GM23248 (cell line): ENCODE measurements at regions not wholly inside any gene's neighbourhood (a gene's known extent, or its start where the extent isn't known, plus 50 kb on each side); places are given as distances from the start of the nearest gene placed in this dataset.
"Not testable (repeated sequence)": the region's sequence is repeated elsewhere in the genome, so short reads cannot be mapped to it uniquely, and the experiment has no call there.

Source experiments
- DNase-seq: peaks from one replicate; pipeline ENCODE4 v3.0.0-alpha.2; 2015
- H2AFZ ChIP-seq: fragments of 200-600 bp; sonication (generic); 2 replicates; pipeline ENCODE4 v1.6.1; 2016; ENCODE audit warnings: antibody characterized with exemption
- H3F3A ChIP-seq: fragments of 200-600 bp; sonication (generic); 2 replicates; pipeline ENCODE4 v1.6.1; 2016; ENCODE audit warnings: mild to moderate bottlenecking, antibody characterized with exemption, mixed run types; ENCODE audit not compliant: insufficient read depth
- H3K27ac ChIP-seq: fragments of 200-600 bp; sonication (generic); 2 replicates; pipeline ENCODE4 v1.5.1; 2016; ENCODE audit warnings: mild to moderate bottlenecking
- H3K27me3 ChIP-seq: fragments of 200-600 bp; sonication (generic); replicated peaks from 2 replicates; pipeline ENCODE4 v1.6.1; 2016; ENCODE audit warnings: mild to moderate bottlenecking; ENCODE audit not compliant: insufficient read depth
- H3K36me3 ChIP-seq: fragments of 200-600 bp; sonication (generic); 2 replicates; pipeline ENCODE4 v1.6.1; 2016; ENCODE audit warnings: low read depth, mild to moderate bottlenecking
- H3K4me1 ChIP-seq: fragments of 200-600 bp; sonication (generic); 2 replicates; pipeline ENCODE4 v1.6.1; 2016; ENCODE audit warnings: mild to moderate bottlenecking; ENCODE audit not compliant: insufficient read depth
- H3K4me2 ChIP-seq: fragments of 200-600 bp; sonication (generic); one replicate; pipeline ENCODE4 v1.6.1; 2016; ENCODE audit warnings: mild to moderate bottlenecking; ENCODE audit not compliant: unreplicated experiment
- H3K4me3 ChIP-seq: fragments of 200-600 bp; sonication (generic); 2 replicates; pipeline ENCODE4 v1.5.1; 2016; ENCODE audit warnings: mild to moderate bottlenecking
- H3K79me2 ChIP-seq: fragments of 200-600 bp; sonication (generic); 2 replicates; pipeline ENCODE4 v1.6.1; 2016; ENCODE audit warnings: mild to moderate bottlenecking; ENCODE audit not compliant: insufficient read depth
- H3K9ac ChIP-seq: fragments of 200-600 bp; sonication (generic); 2 replicates; pipeline ENCODE4 v1.6.1; 2016; ENCODE audit warnings: mild to moderate bottlenecking
- H3K9me2 ChIP-seq: fragments of 200-600 bp; sonication (generic); 2 replicates; pipeline ENCODE4 v1.6.1; 2016; ENCODE audit warnings: mixed run types, mild to moderate bottlenecking, moderate library complexity; ENCODE audit not compliant: insufficient read depth
- H3K9me3 ChIP-seq: fragments of 200-600 bp; sonication (generic); one replicate; pipeline ENCODE4 v1.6.1; 2017; ENCODE audit warnings: low read depth
- H4K20me1 ChIP-seq: fragments of 200-600 bp; sonication (generic); 2 replicates; pipeline ENCODE4 v1.6.0; 2016; ENCODE audit not compliant: insufficient read depth
- WGBS, 2 experiments: methylation state at CpG; one replicate each; pipeline ENCODE4 v1.1.6; 2015 to 2017; ENCODE audit warnings: low lambda C conversion rate in 2 of 2, low coverage in 1 of 2; ENCODE audit errors: missing lambda C conversion rate in 2 of 2; 5-methylcytosine and 5-hydroxymethylcytosine counted together
- in situ Hi-C: fragments of 300-500 bp; cut with MboI; formaldehyde crosslinking; loops from 2 replicates; pipeline ENCODE4 v1.15.0; 2020

DNA sequence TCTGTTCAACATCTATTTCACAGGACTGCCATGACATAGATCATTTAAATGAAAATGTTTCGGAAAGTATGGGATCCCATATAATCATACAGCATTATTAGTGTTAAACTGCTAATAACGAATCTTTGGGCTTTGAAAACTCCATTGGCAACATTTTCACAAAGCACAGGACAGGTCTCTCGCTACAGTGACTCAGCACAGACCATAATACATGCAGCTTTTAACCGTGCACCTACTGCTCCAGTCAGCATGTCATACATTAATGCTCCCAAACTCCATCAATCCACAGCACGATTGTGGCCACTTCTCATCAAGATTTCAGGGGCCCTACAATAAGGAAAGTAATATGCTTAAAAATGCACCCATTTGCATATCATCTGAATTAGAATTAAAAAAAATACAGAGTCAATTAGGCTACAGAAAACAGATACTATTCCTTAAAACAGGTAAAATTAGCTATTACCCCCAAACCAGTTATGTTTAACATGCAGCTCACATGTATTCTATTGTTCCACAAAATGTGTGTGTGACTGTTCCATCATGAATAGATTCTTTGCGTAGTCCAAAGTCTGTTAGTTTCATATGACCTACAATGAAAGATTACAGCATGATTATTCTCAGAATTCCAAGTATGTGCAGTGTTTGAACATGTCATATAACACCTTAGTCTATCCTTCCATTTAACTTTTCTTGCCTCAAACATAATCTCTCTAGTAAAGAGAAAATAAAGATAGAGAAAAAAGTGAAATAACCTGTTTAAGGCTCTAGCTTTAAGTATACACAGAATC lies 141.6 kb upstream of the EFCAB3 start:
- H3F3A ChIP-seq, DNase-seq, H3K9me3 ChIP-seq, in situ Hi-C loops, H3K9me2 ChIP-seq, H3K4me1 ChIP-seq, H4K20me1 ChIP-seq, H3K27ac ChIP-seq, H3K79me2 ChIP-seq, H3K4me2 ChIP-seq, H3K36me3 ChIP-seq, H2AFZ ChIP-seq, H3K4me3 ChIP-seq, H3K9ac ChIP-seq: not testable (repeated sequence)
- peaks cover 15% of the 10 kb centered on the region for H3K27me3 ChIP-seq
- 30% methylated on average over 6 of the region's 6 CpGs for WGBS, 2 experiments

DNA sequence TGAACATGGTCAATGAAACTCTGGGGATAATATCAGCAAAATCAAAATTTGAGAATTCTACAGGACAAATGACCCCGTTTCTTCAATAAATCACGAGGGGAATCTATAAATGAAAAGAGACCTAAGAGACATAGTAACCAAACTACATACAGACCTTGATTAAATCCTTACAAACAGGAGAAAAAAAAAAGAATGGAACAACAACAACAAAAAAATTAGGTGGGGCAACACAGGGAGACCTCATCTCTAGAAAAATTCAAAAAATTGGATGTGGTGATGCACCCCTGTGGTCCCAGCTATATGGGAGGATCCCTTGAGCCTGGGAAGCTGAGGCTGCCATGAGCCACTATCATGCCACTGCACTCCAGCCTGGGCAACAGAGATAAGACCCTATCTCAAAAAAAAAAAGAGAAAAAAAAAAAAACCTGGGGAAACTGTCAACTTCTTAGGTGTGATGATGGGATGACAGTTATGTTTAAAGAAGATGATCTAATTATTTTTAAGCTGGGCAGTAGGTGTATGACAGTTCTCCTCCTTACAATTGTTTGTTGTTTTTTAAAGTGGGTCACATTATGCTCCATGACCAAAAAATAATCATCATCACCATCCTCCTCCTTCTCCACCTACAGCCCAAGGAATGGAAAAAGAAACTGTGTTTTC lies 146.4 kb upstream of the EFCAB3 start:
- H3F3A ChIP-seq, H3K36me3 ChIP-seq, H3K79me2 ChIP-seq, H3K4me1 ChIP-seq, H3K9me2 ChIP-seq, H3K4me2 ChIP-seq, H3K27me3 ChIP-seq, H3K4me3 ChIP-seq, in situ Hi-C loops, DNase-seq, H4K20me1 ChIP-seq, H3K27ac ChIP-seq, H3K9ac ChIP-seq, H2AFZ ChIP-seq, H3K9me3 ChIP-seq: not testable (repeated sequence)
- WGBS, 2 experiments: 30 to 31% methylated on average over 2 of the region's 2 CpGs

DNA sequence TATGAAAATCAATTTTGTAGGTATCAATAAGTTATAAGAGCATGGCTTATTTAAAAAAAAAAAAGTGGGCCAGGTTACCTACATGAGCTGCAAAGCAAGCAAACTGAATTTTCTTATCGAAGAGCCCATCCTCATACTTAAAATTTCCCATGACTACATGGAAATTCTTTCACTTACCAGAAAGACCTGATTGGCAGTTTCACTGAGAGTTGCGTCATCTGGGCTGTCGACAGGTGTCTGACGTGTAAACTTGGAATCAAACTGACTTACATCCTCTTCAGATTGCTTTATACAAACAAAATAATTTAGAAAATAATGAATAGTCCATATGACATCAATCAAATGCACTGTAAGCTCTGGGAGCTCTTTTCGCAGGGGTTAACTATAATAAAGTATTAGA lies 149.1 kb upstream of the EFCAB3 start:
- H3K36me3 ChIP-seq, H3K9me2 ChIP-seq, H2AFZ ChIP-seq, H3K4me1 ChIP-seq, H4K20me1 ChIP-seq, in situ Hi-C loops, H3K4me2 ChIP-seq, DNase-seq, H3K79me2 ChIP-seq, H3K4me3 ChIP-seq, H3K9me3 ChIP-seq, H3K27me3 ChIP-seq, H3K27ac ChIP-seq, H3F3A ChIP-seq, H3K9ac ChIP-seq: not testable (repeated sequence)
- 53 to 60% methylated on average over 4 to 5 of the region's 5 CpGs for WGBS, 2 experiments

DNA sequence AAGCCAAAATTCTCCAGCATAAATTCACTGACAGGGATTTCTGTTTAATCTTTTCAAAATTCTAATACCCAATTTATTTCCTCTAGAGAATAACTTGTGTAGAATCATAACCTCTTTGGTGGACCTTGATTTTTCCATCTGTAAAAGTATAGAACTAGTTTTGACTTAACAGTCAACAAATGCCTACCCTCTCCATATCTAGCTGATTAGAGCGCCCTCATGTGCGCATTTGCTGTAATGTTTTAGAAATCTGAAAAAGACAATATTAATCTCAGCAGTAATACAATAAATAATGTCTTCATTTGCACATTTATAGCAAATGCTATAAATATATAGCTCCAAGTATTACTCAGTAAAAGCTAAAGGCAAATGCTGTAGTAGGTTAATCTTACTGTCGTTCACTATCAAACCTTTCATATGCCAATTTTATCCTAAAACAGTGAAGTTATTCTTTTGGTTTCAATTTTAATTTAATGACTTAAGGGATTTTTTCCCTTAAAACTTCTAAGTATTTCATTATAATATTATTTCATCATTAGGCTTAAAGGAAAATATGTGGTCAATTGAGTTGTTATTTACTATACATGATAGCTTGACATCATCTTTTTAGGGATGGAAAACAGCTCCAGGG lies 153.6 kb upstream of the EFCAB3 start:
- H4K20me1 ChIP-seq, H3F3A ChIP-seq, H3K36me3 ChIP-seq, H2AFZ ChIP-seq, H3K9me3 ChIP-seq, H3K9ac ChIP-seq, in situ Hi-C loops, H3K9me2 ChIP-seq, H3K27ac ChIP-seq, H3K4me1 ChIP-seq, H3K27me3 ChIP-seq, H3K4me3 ChIP-seq, H3K4me2 ChIP-seq, H3K79me2 ChIP-seq: not testable (repeated sequence)
- DNase-seq: peak; percentile 1
- 0 to 4% methylated on average over 3 of the region's 3 CpGs for WGBS, 2 experiments

DNA sequence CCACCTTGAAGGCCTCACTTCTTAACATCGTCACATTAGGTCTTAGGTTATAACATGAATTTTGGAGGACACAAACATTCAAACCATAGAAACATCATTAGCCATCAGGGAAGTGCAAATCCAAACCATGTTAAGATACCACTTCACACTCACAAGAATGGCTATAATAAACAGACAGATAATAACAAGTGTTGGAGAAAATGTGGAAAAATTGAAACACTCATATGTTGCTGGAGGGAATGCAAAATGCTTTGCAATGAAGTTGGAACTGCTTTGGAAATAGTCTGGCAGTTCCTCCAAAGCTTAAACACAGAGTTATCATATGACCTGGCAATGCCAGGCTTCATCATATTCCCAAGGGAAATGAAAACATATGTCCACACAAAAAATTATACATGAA lies 156.8 kb upstream of the EFCAB3 start:
- H3K4me3 ChIP-seq, H3K4me2 ChIP-seq, H3K27ac ChIP-seq, H3K79me2 ChIP-seq, H2AFZ ChIP-seq, in situ Hi-C loops, H4K20me1 ChIP-seq, H3K27me3 ChIP-seq, H3F3A ChIP-seq, H3K36me3 ChIP-seq, H3K9me3 ChIP-seq, DNase-seq, H3K9ac ChIP-seq, H3K4me1 ChIP-seq, H3K9me2 ChIP-seq: not testable (repeated sequence)
- 32 to 40% methylated on average over 1 of the region's 1 CpG for WGBS, 2 experiments
